Ascending aorta (tissue), 2 donors: ENCODE measurements at regions not wholly inside any gene's neighbourhood (a gene's known extent, or its start where the extent isn't known, plus 50 kb on each side); places are given as distances from the start of the nearest gene placed in this dataset.

ENCODE experiments used
- DNase-seq, 2 donors: peaks; one replicate each; pipeline ENCODE4 v3.0.0-alpha.2; 2019; ENCODE audit warnings: low spot score in 2 of 2
- H3K27ac ChIP-seq, 2 donors: fragments of 200-600 bp; sonication (generic); one replicate each; pipeline ENCODE4 v1.5.1; 2016 to 2017; ENCODE audit warnings: mild to moderate bottlenecking in 1 of 2
- H3K27me3 ChIP-seq: fragments of 200-600 bp; sonication (generic); one replicate; pipeline ENCODE4 v1.5.1; 2017
- H3K36me3 ChIP-seq, 2 donors: fragments of 200-600 bp; sonication (generic); one replicate each; pipeline ENCODE4 v1.5.1; 2016
- H3K4me1 ChIP-seq, 2 donors: fragments of 200-600 bp; sonication (generic); one replicate each; pipeline ENCODE4 v1.5.1; 2016 to 2017; ENCODE audit warnings: mild to moderate bottlenecking in 1 of 2
- H3K4me3 ChIP-seq, 2 donors: fragments of 200-600 bp; sonication (generic); one replicate each; pipeline ENCODE4 v1.5.1; 2016 to 2017; ENCODE audit warnings: mild to moderate bottlenecking in 1 of 2
- H3K9me3 ChIP-seq, 2 donors: fragments of 200-600 bp; sonication (generic); one replicate each; pipeline ENCODE4 v1.5.1; 2016
- CTCF ChIP-seq, 3 experiments: fragments of 200-600 bp in 2 of 3; fragments of 450-650 bp in 1 of 3; sonication (generic) in 2 of 3; IDR thresholded peaks; one replicate each; pipeline ENCODE4 v1.5.1; 2016 to 2019; ENCODE audit warnings: antibody characterized with exemption in 3 of 3, mild to moderate bottlenecking in 1 of 3, moderate library complexity in 1 of 3
- intact Hi-C: fragments of 100-400 bp; cut with DNase I; formaldehyde crosslinking; loops from one replicate; pipeline ENCODE4 v1.15.1; 2023

- H3K27ac ChIP-seq: no peak overlapping the region
- H3K4me1 ChIP-seq: no peaks in the 10 kb centered on the region
- TF ChIP-seq CTCF (IDR thresholded peaks at IDR 0.05): no peak
- DNase-seq: no peak
- intact Hi-C loops: no loop called here
- no peaks in the 10 kb centered on the region for H3K9me3 ChIP-seq
- no peak overlapping the region for H3K4me3 ChIP-seq
- no peaks in the 10 kb centered on the region for H3K27me3 ChIP-seq
- H3K36me3 ChIP-seq: no peaks in the 10 kb centered on the region
Observed at GRCh38 chr3:55165704-55166405, 238.0 kb upstream of the LRTM1 start.

- no peaks in the 10 kb centered on the region for H3K4me1 ChIP-seq
- no peak for DNase-seq
- intact Hi-C loops: no loop called here
- no peak overlapping the region for H3K4me3 ChIP-seq
- no peaks in the 10 kb centered on the region for H3K36me3 ChIP-seq
- no peak overlapping the region for H3K27ac ChIP-seq
- H3K9me3 ChIP-seq: no peaks in the 10 kb centered on the region
- no peaks in the 10 kb centered on the region for H3K27me3 ChIP-seq
- TF ChIP-seq CTCF (IDR thresholded peaks at IDR 0.05): no peak
Observed at GRCh38 chr3:55165278-55165677, 237.4 kb upstream of the LRTM1 start.

GRCh38 chr3:55164876-55165275, 237.0 kb upstream of the LRTM1 start:
- Histone ChIP-seq H3K36me3 (no peaks in the 10 kb centered on the region), H3K4me1 (no peaks in the 10 kb centered on the region), H3K27ac (no peak overlapping the region), H3K9me3 (no peaks in the 10 kb centered on the region), H3K27me3 (no peaks in the 10 kb centered on the region), H3K4me3 (no peak overlapping the region)
- no peak for TF ChIP-seq CTCF (IDR thresholded peaks at IDR 0.05)
- intact Hi-C loops: no loop called here
- no peak for DNase-seq

GRCh38 chr3:55164191-55164590, 236.3 kb upstream of the LRTM1 start:
- no peak for DNase-seq
- TF ChIP-seq CTCF (IDR thresholded peaks at IDR 0.05): no peak
- Histone ChIP-seq H3K9me3 (no peaks in the 10 kb centered on the region), H3K36me3 (no peaks in the 10 kb centered on the region), H3K27me3 (no peaks in the 10 kb centered on the region), H3K27ac (no peak overlapping the region), H3K4me1 (no peaks in the 10 kb centered on the region), H3K4me3 (no peak overlapping the region)
- intact Hi-C loops: no loop called here

GRCh38 chr3:55163421-55163820, 235.6 kb upstream of the LRTM1 start:
- no peaks in the 10 kb centered on the region for H3K27me3 ChIP-seq
- no peak overlapping the region for H3K4me3 ChIP-seq
- DNase-seq: no peak
- no peaks in the 10 kb centered on the region for H3K4me1 ChIP-seq
- H3K9me3 ChIP-seq: no peaks in the 10 kb centered on the region
- intact Hi-C loops: no loop called here
- TF ChIP-seq CTCF (IDR thresholded peaks at IDR 0.05): no peak
- no peaks in the 10 kb centered on the region for H3K36me3 ChIP-seq
- no peak overlapping the region for H3K27ac ChIP-seq
